GM13976 (cell line): ENCODE measurements at regions not wholly inside any gene's neighbourhood (a gene's known extent, or its start where the extent isn't known, plus 50 kb on each side); places are given as distances from the start of the nearest gene placed in this dataset.
"Not testable (repeated sequence)": the region's sequence is repeated elsewhere in the genome, so short reads cannot be mapped to it uniquely, and the experiment has no call there.

ENCODE experiments used
- DNase-seq: peaks from one replicate; pipeline ENCODE4 v3.0.0; 2012; ENCODE audit warnings: low spot score
- CTCF ChIP-seq: IDR thresholded peaks from 2 replicates; pipeline ENCODE4 v1.5.1; 2012; ENCODE audit warnings: borderline replicate concordance, mild to moderate bottlenecking; ENCODE audit not compliant: insufficient read depth; ENCODE audit errors: extremely low read depth, missing control alignments, control extremely low read depth
- in situ Hi-C: fragments of 300-500 bp; cut with MboI; formaldehyde crosslinking; loops from one replicate; pipeline ENCODE4 v1.12.0; 2022; ENCODE audit warnings: low sequenced_read_pairs, mixed read lengths, inconsistent platforms; ENCODE audit not compliant: unreplicated experiment

- DNase-seq = no peak
- in situ Hi-C loops = no loop called here
- no peak for TF ChIP-seq CTCF
Observed at GRCh38 chr5:158245513-158245912, 386.6 kb upstream of the CLINT1 start.

- TF ChIP-seq CTCF = no peak
Observed at GRCh38 chr5:158244882-158245281, 385.9 kb upstream of the CLINT1 start.

GRCh38 chr5:158236511-158237335 lies 377.8 kb upstream of the CLINT1 start:
- no peak for TF ChIP-seq CTCF
- DNase-seq = no peak
- in situ Hi-C loops = no loop called here

More at GRCh38 chr5:158244882-158245281, 385.9 kb upstream of the CLINT1 start:
- in situ Hi-C loops = no loop called here
- no peak for DNase-seq

GRCh38 chr5:158235159-158235547 lies 376.2 kb upstream of the CLINT1 start:
- no peak for DNase-seq
- TF ChIP-seq CTCF = no peak
- in situ Hi-C loops = no loop called here

GRCh38 chr5:158234323-158235158 lies 375.6 kb upstream of the CLINT1 start:
- DNase-seq = no peak
- no peak for TF ChIP-seq CTCF
- in situ Hi-C loops = no loop called here

GRCh38 chr5:158233735-158234322 lies 374.9 kb upstream of the CLINT1 start:
- DNase-seq = no peak
- in situ Hi-C loops = no loop called here
- no peak for TF ChIP-seq CTCF

GRCh38 chr5:158227314-158227713 lies 368.4 kb upstream of the CLINT1 start:
- in situ Hi-C loops, DNase-seq: not testable (repeated sequence)
